SK-N-SH treated with all-trans-retinoic acid at 6 μM for 48 hours (cell line): ENCODE measurements at regions not wholly inside any gene's neighbourhood (a gene's known extent, or its start where the extent isn't known, plus 50 kb on each side); places are given as distances from the start of the nearest gene placed in this dataset.

Source experiments
- CSRNP3 ChIP-seq: fragments of 250-450 bp; sonication (Bioruptor Pico); IDR thresholded peaks from 2 replicates; pipeline ENCODE4 v1.5.1; 2021; ENCODE audit warnings: mild to moderate bottlenecking, moderate library complexity
- PATZ1 ChIP-seq: fragments of 250-450 bp; sonication (Bioruptor Pico); IDR thresholded peaks from 2 replicates; pipeline ENCODE4 v1.8.0; 2020; ENCODE audit warnings: mild to moderate bottlenecking, moderate library complexity, borderline replicate concordance
- RARB ChIP-seq: fragments of 250-450 bp; sonication (Bioruptor Pico); IDR thresholded peaks from 2 replicates; pipeline ENCODE4 v1.8.0; 2021; ENCODE audit warnings: mild to moderate bottlenecking, moderate library complexity
- TSHZ2 ChIP-seq: fragments of 250-450 bp; sonication (Bioruptor Pico); IDR thresholded peaks from 2 replicates; pipeline ENCODE4 v1.5.0; 2020; ENCODE audit warnings: mild to moderate bottlenecking, moderate library complexity
- ZNF565 ChIP-seq: fragments of 450-650 bp; formaldehyde crosslinking; conservative IDR thresholded peaks from 2 replicates; pipeline ENCODE4 v1.5.0; 2020; ENCODE audit warnings: low read depth, mild to moderate bottlenecking, moderate library complexity
- ZNF8 ChIP-seq: fragments of 450-650 bp; formaldehyde crosslinking; IDR thresholded peaks from 2 replicates; pipeline ENCODE4 v1.5.0; 2020; ENCODE audit warnings: mild to moderate bottlenecking, moderate library complexity

- TF ChIP-seq CSRNP3 (CRISPR knock-in tag) (no peak), ZNF8 (CRISPR knock-in tag) (no peak), PATZ1 (CRISPR knock-in tag) (no peak), RARB (no peak), TSHZ2 (no peak), ZNF565 (no peak)
Observed at GRCh38 chr2:8620611-8621382, 61.1 kb upstream of the ID2 start.
